Cardiac fibroblast (primary cell): ENCODE measurements at regions not wholly inside any gene's neighbourhood (a gene's known extent, or its start where the extent isn't known, plus 50 kb on each side); places are given as distances from the start of the nearest gene placed in this dataset.

Experiments
- DNase-seq, 2 donors: peaks; one replicate each; pipeline versions ENCODE4 v3.0.0 to v3.0.0-alpha.2; 2010; ENCODE audit warnings: low read depth in 2 of 2
- H3K4me3 ChIP-seq, 2 donors: replicated peaks in 1 of 2; 1 replicate in 1 of 2; 2 replicates in 1 of 2; pipeline ENCODE4 v1.5.1; 2011; ENCODE audit warnings: low read depth in 2 of 2, low read length in 2 of 2, mild to moderate bottlenecking in 2 of 2, moderate library complexity in 1 of 2
- CTCF ChIP-seq: IDR thresholded peaks from one replicate; pipeline ENCODE4 v1.5.1; 2011; ENCODE audit warnings: low read depth, mild to moderate bottlenecking, low read length, inconsistent platforms

- no peak for TF ChIP-seq CTCF
- H3K4me3 ChIP-seq = no peak overlapping the region
- no peak for DNase-seq
Observed at GRCh38 chr5:82610686-82611085, 332.5 kb upstream of the RPS23 start.

- no peak for TF ChIP-seq CTCF
- no peak for DNase-seq
- H3K4me3 ChIP-seq = no peak overlapping the region
Observed at GRCh38 chr5:82605441-82605973, 327.4 kb upstream of the RPS23 start.

GRCh38 chr5:82603033-82603987 lies 325.2 kb upstream of the RPS23 start:
- no peak for TF ChIP-seq CTCF
- no peak for DNase-seq
- no peak overlapping the region for H3K4me3 ChIP-seq

GRCh38 chr5:82601861-82602260 lies 323.7 kb upstream of the RPS23 start:
- H3K4me3 ChIP-seq = no peak overlapping the region
- no peak for TF ChIP-seq CTCF
- DNase-seq = no peak

GRCh38 chr5:82601077-82601476 lies 322.9 kb upstream of the RPS23 start:
- no peak for DNase-seq
- no peak for TF ChIP-seq CTCF
- no peak overlapping the region for H3K4me3 ChIP-seq

GRCh38 chr5:82599692-82600091 lies 321.5 kb upstream of the RPS23 start:
- no peak for TF ChIP-seq CTCF
- peak in 1 of 2 donors; percentile 33 for DNase-seq
- H3K4me3 ChIP-seq = no peak overlapping the region
